BJ (cell line): ENCODE measurements at regions not wholly inside any gene's neighbourhood (a gene's known extent, or its start where the extent isn't known, plus 50 kb on each side); places are given as distances from the start of the nearest gene placed in this dataset.

Experiments
- CTCF ChIA-PET: fragments of 350-600 bp; formaldehyde crosslinking; extraction: SDS; loops from one replicate; lab custom pipeline; 2021; ENCODE audit warnings: antibody characterized with exemption, inconsistent platforms; lab: Yijun Ruan, JAX
- POLR2A ChIA-PET: fragments of 300-600 bp; sonication (Branson Sonifier 250); formaldehyde crosslinking; extraction: SDS; loops from one replicate; lab custom pipeline; 2021; ENCODE audit warnings: antibody characterized with exemption; lab: Charles Lee
- DNase-seq: peaks from one replicate; pipeline ENCODE4 v3.0.0-alpha.2; 2011; ENCODE audit warnings: low read depth
- H3K27me3 ChIP-seq: 2 replicates; pipeline ENCODE4 v1.6.0; 2011; ENCODE audit warnings: low read length; ENCODE audit not compliant: control insufficient read depth, insufficient read depth
- H3K36me3 ChIP-seq: 2 replicates; pipeline ENCODE4 v1.5.1; 2011; ENCODE audit warnings: low read length; ENCODE audit not compliant: control insufficient read depth, insufficient read depth
- H3K4me3 ChIP-seq: 2 replicates; pipeline ENCODE4 v1.5.1; 2011; ENCODE audit warnings: low read depth, mild to moderate bottlenecking, control low read depth, low read length
- CTCF ChIP-seq: IDR thresholded peaks from 2 replicates; pipeline ENCODE4 v1.5.1; 2011; ENCODE audit warnings: low read depth, mild to moderate bottlenecking, control low read depth, inconsistent platforms, low read length, moderate library complexity; ENCODE audit not compliant: insufficient read depth

GRCh38 chr2:113809076-113809736, 52.8 kb upstream of the SLC35F5 start:
- no peak for TF ChIP-seq CTCF
- Histone ChIP-seq H3K36me3 (no peaks in the 10 kb centered on the region), H3K4me3 (no peak overlapping the region), H3K27me3 (no peaks in the 10 kb centered on the region)
- POLR2A ChIA-PET, result no interaction called here
- CTCF ChIA-PET, result interaction anchor here (1.3 kb wide), 1 partner anchor 21 kb away, joined by 3 read pairs; no protein-coding TSS in a partner anchor
- DNase-seq, result no peak

GRCh38 chr2:113807721-113808120, 51.3 kb upstream of the SLC35F5 start:
- ChIA-PET CTCF (interaction anchor here (1.6 kb wide), 1 partner anchor 11 kb away, joined by 3 read pairs; no protein-coding TSS in a partner anchor), POLR2A (interaction anchor here (0.6 kb wide), 1 partner anchor 82 kb away, joined by 7 read pairs; the partner anchor contains the start of gene ACTR3)
- Histone ChIP-seq H3K36me3 (no peaks in the 10 kb centered on the region), H3K4me3 (no peak overlapping the region), H3K27me3 (no peaks in the 10 kb centered on the region)
- DNase-seq, result no peak
- TF ChIP-seq CTCF, result no peak

GRCh38 chr2:113806217-113806913, 49.9 kb upstream of the SLC35F5 start:
- ChIA-PET CTCF (no interaction called here), POLR2A (interaction anchor here (0.7 kb wide), 1 partner anchor 483 kb away, joined by 7 read pairs; no protein-coding TSS in a partner anchor)

More at GRCh38 chr2:113806217-113806913, 49.9 kb upstream of the SLC35F5 start:
- Histone ChIP-seq H3K4me3 (no peak overlapping the region), H3K27me3 (no peaks in the 10 kb centered on the region), H3K36me3 (no peaks in the 10 kb centered on the region)
- peak; percentile 83 for DNase-seq
- TF ChIP-seq CTCF, result no peak
